K562 (cell line): ENCODE measurements at regions not wholly inside any gene's neighbourhood (a gene's known extent, or its start where the extent isn't known, plus 50 kb on each side); places are given as distances from the start of the nearest gene placed in this dataset.

Source experiments
- ATAC-seq: fragments of 200-7000 bp; cut with Tn5 transposase; 3 replicates; pipeline ENCODE4 v1.9.1; 2020; ENCODE audit warnings: moderate library complexity
- BruUV-seq: library from RNA; stranded (reverse); fragments of 400-500 nt; replicated peaks from 2 replicates; lab custom pipeline; 2021; lab: Mats Ljungman, UMichigan
- CTCF ChIA-PET: fragments of 300-600 bp; formaldehyde crosslinking; extraction: SDS; loops from one replicate; lab custom pipeline; 2021; ENCODE audit warnings: low intra/inter-chr PET ratio; lab: Yijun Ruan, JAX
- POLR2A ChIA-PET: fragments of 300-600, 350-650 bp; sonication (Branson Sonifier 250); formaldehyde crosslinking; extraction: SDS; loops from one replicate; lab custom pipeline; 2021; ENCODE audit warnings: antibody characterized with exemption, inconsistent platforms; lab: Yijun Ruan, JAX
- DNase-seq, 4 experiments: peaks; one replicate each; pipeline versions ENCODE4 v3.0.0 to v3.0.0-alpha.2; 2011 to 2018; ENCODE audit warnings: low spot score in 3 of 4, mixed read lengths in 3 of 4; ENCODE audit errors: extremely low read depth in 1 of 4
- FAIRE-seq: peaks from 2 replicates; lab custom pipeline; 2011; peaks lifted over from hg19 to GRCh38; lab: Jason Lieb, UNC
- H2AFZ ChIP-seq: 2 replicates; pipeline ENCODE4 v1.6.0; 2011; ENCODE audit warnings: low read depth, low read length, control low read depth, inconsistent platforms
- H3K27ac ChIP-seq: fragments of 200-600 bp; 3 replicates; pipeline ENCODE4 v1.8.0; 2011; ENCODE audit warnings: low read depth, mild to moderate bottlenecking, control low read depth, inconsistent platforms, low read length, moderate library complexity, mixed read lengths; ENCODE audit errors: extremely low read depth
- H3K27me3 ChIP-seq, 2 experiments: fragments of 300-600 bp in 1 of 2; 2 replicates in 1 of 2; 3 replicates in 1 of 2; pipeline versions ENCODE4 v1.6.0 to v1.8.0; 2011; ENCODE audit warnings: inconsistent platforms in 2 of 2, low read length in 2 of 2, mild to moderate bottlenecking in 1 of 2, mixed read lengths in 1 of 2, moderate library complexity in 1 of 2; ENCODE audit not compliant: control insufficient read depth in 2 of 2, insufficient read depth in 2 of 2
- H3K36me3 ChIP-seq: fragments of 300-600 bp; 3 replicates; pipeline ENCODE4 v1.8.0; 2011; ENCODE audit warnings: mild to moderate bottlenecking, low read length, inconsistent platforms; ENCODE audit not compliant: control insufficient read depth, insufficient read depth
- H3K4me1 ChIP-seq, 2 experiments: fragments of 200-600 bp in 1 of 2; replicated peaks in 1 of 2; 2 replicates in 1 of 2; 3 replicates in 1 of 2; pipeline versions ENCODE4 v1.5.1 to v1.8.0; 2011; ENCODE audit warnings: inconsistent platforms in 2 of 2, low read length in 2 of 2, mild to moderate bottlenecking in 1 of 2, mixed read lengths in 1 of 2, moderate library complexity in 1 of 2; ENCODE audit not compliant: control insufficient read depth in 2 of 2, insufficient read depth in 2 of 2
- H3K4me2 ChIP-seq: 2 replicates; pipeline ENCODE4 v1.6.1; 2011; ENCODE audit warnings: low read length, control low read depth, inconsistent platforms, mixed read lengths; ENCODE audit not compliant: insufficient read depth
- H3K4me3 ChIP-seq: fragments of 200-600 bp; sonication (generic), shearing (Covaris generic); 2 replicates; pipeline ENCODE4 v1.5.1; 2016; ENCODE audit warnings: control low read depth, inconsistent platforms
- H3K79me2 ChIP-seq: fragments of 200-600 bp; 3 replicates; pipeline ENCODE4 v1.8.0; 2011; ENCODE audit warnings: low read length, inconsistent platforms; ENCODE audit not compliant: control insufficient read depth, insufficient read depth
- H3K9ac ChIP-seq, 2 experiments: 2 replicates each; pipeline versions ENCODE4 v1.6.0 to v1.6.1; 2011; ENCODE audit warnings: low read depth in 2 of 2, low read length in 2 of 2, control low read depth in 1 of 2, inconsistent platforms in 1 of 2, mild to moderate bottlenecking in 1 of 2, mixed read lengths in 1 of 2; ENCODE audit not compliant: insufficient read depth in 1 of 2
- H3K9me1 ChIP-seq: one replicate; pipeline ENCODE4 v1.6.0; 2011; ENCODE audit warnings: inconsistent platforms, mild to moderate bottlenecking, low read length, moderate library complexity; ENCODE audit not compliant: control insufficient read depth, insufficient read depth
- H3K9me3 ChIP-seq: replicated peaks from 2 replicates; pipeline ENCODE4 v1.5.1; 2011; ENCODE audit warnings: low read depth, low read length, inconsistent platforms; ENCODE audit not compliant: control insufficient read depth, insufficient read depth
- H4K20me1 ChIP-seq: replicated peaks from 2 replicates; pipeline ENCODE4 v1.6.1; 2011; ENCODE audit warnings: low read length, inconsistent platforms, mixed read lengths; ENCODE audit not compliant: control insufficient read depth, insufficient read depth
- CTBP1 ChIP-seq: fragments of 450-650 bp; IDR thresholded peaks from 2 replicates; pipeline ENCODE4 v1.6.1; 2016; ENCODE audit warnings: borderline replicate concordance
- ELF4 ChIP-seq: fragments of 450-650 bp; formaldehyde crosslinking; IDR thresholded peaks from 2 replicates; pipeline ENCODE4 v1.4.0; 2022; ENCODE audit warnings: missing genetic modification characterization
- JUND ChIP-seq, 2 experiments: IDR thresholded peaks; 2 replicates in 1 of 2; 3 replicates in 1 of 2; pipeline ENCODE4 v1.6.1; 2011; ENCODE audit warnings: borderline replicate concordance in 2 of 2, low read depth in 2 of 2, low read length in 2 of 2, improper control_type of control experiment in 1 of 2, missing biosample characterization in 1 of 2, missing genetic modification characterization in 1 of 2, missing genetic modification reagents in 1 of 2
- NEUROD1 ChIP-seq: fragments of 150-350 bp; IDR thresholded peaks from 2 replicates; pipeline ENCODE4 v1.6.1; 2014; ENCODE audit warnings: borderline replicate concordance, low read length, low read depth; ENCODE audit not compliant: partially characterized antibody
- PYGO2 ChIP-seq: fragments of 450-650 bp; IDR thresholded peaks from 2 replicates; pipeline ENCODE4 v1.6.1; 2016; ENCODE audit warnings: mild to moderate bottlenecking, missing genetic modification characterization, moderate library complexity, missing compliant biosample characterization
- SNRNP70 ChIP-seq: fragments of 200-400 bp; formaldehyde crosslinking; optimal IDR thresholded peaks from 2 replicates; pipeline ENCODE3; 2017; ENCODE audit warnings: low read depth, low read length
- ZFPM2 ChIP-seq: fragments of 250-450 bp; sonication (Bioruptor Pico); IDR thresholded peaks from 2 replicates; pipeline ENCODE4 v1.5.1; 2022; ENCODE audit warnings: mild to moderate bottlenecking
- ZNF274 ChIP-seq: IDR thresholded peaks from 2 replicates; pipeline ENCODE4 v1.6.1; 2011; ENCODE audit warnings: low read depth, mild to moderate bottlenecking, low read length, moderate library complexity, borderline replicate concordance
- ZNF436 ChIP-seq: fragments of 250-450, 450-650 bp; sonication (Bioruptor Pico); formaldehyde crosslinking; IDR thresholded peaks from 2 replicates; pipeline ENCODE4 v1.7.0; 2020; ENCODE audit warnings: mild to moderate bottlenecking
- WGBS: fragments of 100-300 bp; shearing (Covaris generic); methylation state at CpG from one replicate; pipeline ENCODE4 v1.1.6; 2016; ENCODE audit warnings: low coverage, mixed read lengths; ENCODE audit not compliant: insufficient coverage; ENCODE audit errors: missing lambda C conversion rate; 5-methylcytosine and 5-hydroxymethylcytosine counted together
- in situ Hi-C: fragments of 300-500 bp; cut with MboI; formaldehyde crosslinking; loops from 4 replicates; pipeline ENCODE4 v1.15.0; 2018; ENCODE audit warnings: inconsistent platforms, mixed read lengths
- intact Hi-C: fragments of 100-400 bp; cut with micrococcal nuclease; formaldehyde crosslinking; loops from 2 replicates; pipeline ENCODE4 v1.14.2; 2022

DNA sequence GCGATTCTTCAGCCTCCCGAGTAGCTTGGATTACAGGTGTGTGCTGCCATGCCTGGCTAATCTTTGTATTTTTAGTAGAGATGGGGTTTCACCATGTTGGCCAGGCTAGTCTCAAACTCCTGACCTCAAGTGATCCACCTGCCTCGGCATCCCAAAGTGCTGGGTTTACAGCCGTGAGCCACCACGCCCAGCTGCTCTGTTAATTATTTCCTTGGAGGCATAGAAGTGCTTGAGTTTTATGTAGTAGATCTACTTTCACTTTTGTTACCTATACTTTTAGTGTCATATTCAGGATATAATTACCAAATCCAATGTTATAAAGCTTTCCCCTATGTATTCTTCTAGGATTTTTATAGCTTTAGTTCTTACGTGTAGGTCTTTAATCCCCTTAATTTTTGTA, 1093.0 kb downstream of the GATA3 start:
- Histone ChIP-seq H2AFZ (no peak overlapping the region), H3K27ac (no peak overlapping the region), H3K9me1 (no peaks in the 10 kb centered on the region), H3K9me3 (no peaks in the 10 kb centered on the region), H3K9ac (no peak overlapping the region), H3K4me2 (no peak overlapping the region), H3K79me2 (no peaks in the 10 kb centered on the region), H3K4me1 (no peaks in the 10 kb centered on the region), H3K4me3 (no peak overlapping the region), H3K36me3 (no peaks in the 10 kb centered on the region), H4K20me1 (no peaks in the 10 kb centered on the region), H3K27me3 (no peaks in the 10 kb centered on the region)
- DNase-seq, result no peak
- CTCF ChIA-PET, result no interaction called here
- POLR2A ChIA-PET, result no interaction called here
- in situ Hi-C loops, result no loop called here
- WGBS, result 0% methylated on average over 6 of the region's 6 CpGs
- no peak for ATAC-seq
- no TSS peak for BruUV-seq
- TF ChIP-seq ZFPM2 (CRISPR knock-in tag), result no peak
- TF ChIP-seq ELF4 (CRISPR knock-in tag), result no peak
- no peak for TF ChIP-seq ZNF436
- intact Hi-C loops, result no loop called here
- no peak for FAIRE-seq

GRCh38 chr10:9149134-9149533, 1094.6 kb downstream of the GATA3 start:
- H3K4me1 ChIP-seq, result no peaks in the 10 kb centered on the region
- no peaks in the 10 kb centered on the region for H3K9me1 ChIP-seq
- intact Hi-C loops, result no loop called here
- no TSS peak for BruUV-seq
- FAIRE-seq (no peak), DNase-seq (no peak), ATAC-seq (no peak)
- no peak overlapping the region for H3K4me2 ChIP-seq
- no peak overlapping the region for H2AFZ ChIP-seq
- in situ Hi-C loops, result no loop called here
- CTCF ChIA-PET, result no interaction called here
- H3K36me3 ChIP-seq, result no peaks in the 10 kb centered on the region
- POLR2A ChIA-PET, result no interaction called here
- H3K9me3 ChIP-seq, result no peaks in the 10 kb centered on the region; the same call in 1 of the 2 replicates
- H3K27ac ChIP-seq, result no peak overlapping the region
- no peak overlapping the region for H3K9ac ChIP-seq
- no peaks in the 10 kb centered on the region for H3K79me2 ChIP-seq
- no peak overlapping the region for H3K4me3 ChIP-seq
- no peaks in the 10 kb centered on the region for H3K27me3 ChIP-seq
- no peaks in the 10 kb centered on the region for H4K20me1 ChIP-seq
- TF ChIP-seq ZNF274 (no peak), JUND (IDR thresholded peaks at IDR 0.05; ENCODE audit: borderline replicate concordance, low read depth, low read length) (no peak), JUND (tag; IDR thresholded peaks at IDR 0.05; ENCODE audit: borderline replicate concordance, low read depth, low read length) (no peak), SNRNP70 (no peak), NEUROD1 (no peak), PYGO2 (tag) (no peak), CTBP1 (no peak)
